T-helper 9 cell (primary cell): ENCODE measurements at regions not wholly inside any gene's neighbourhood (a gene's known extent, or its start where the extent isn't known, plus 50 kb on each side); places are given as distances from the start of the nearest gene placed in this dataset.
"Not testable (repeated sequence)": the region's sequence is repeated elsewhere in the genome, so short reads cannot be mapped to it uniquely, and the experiment has no call there.

ENCODE experiments used
- DNase-seq: peaks from one replicate; pipeline ENCODE4 v3.0.0-alpha.2; 2020

- DNase-seq = no peak
Measured at GRCh38 chr9:81103597-81104471, 585.5 kb downstream of the TLE1 start.

- DNase-seq = no peak
Measured at GRCh38 chr9:81097131-81097847, 592.1 kb downstream of the TLE1 start.

- no peak for DNase-seq
Measured at GRCh38 chr9:81096625-81097024, 592.7 kb downstream of the TLE1 start.

DNA sequence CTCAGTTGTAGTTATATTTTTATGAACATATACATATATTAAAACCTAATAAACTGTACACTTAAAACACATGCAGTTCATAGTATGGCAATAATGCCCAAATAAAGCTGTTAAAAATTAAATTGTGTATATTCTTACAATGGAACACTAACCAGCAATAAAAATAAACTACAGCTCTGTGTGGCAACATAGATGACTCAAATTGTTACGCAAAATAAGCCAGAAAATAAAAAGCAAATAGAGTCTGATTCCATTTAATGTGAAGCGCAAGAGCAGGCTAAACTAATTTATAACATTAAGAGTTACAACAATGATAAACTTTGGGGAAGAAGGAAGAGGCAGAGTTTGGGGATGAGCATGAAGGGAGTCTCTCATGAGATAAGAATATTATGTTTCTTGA is 597.3 kb downstream of the TLE1 start:
- DNase-seq = no peak

GRCh38 chr9:81088341-81088740 is 601.0 kb downstream of the TLE1 start:
- no peak for DNase-seq

DNA sequence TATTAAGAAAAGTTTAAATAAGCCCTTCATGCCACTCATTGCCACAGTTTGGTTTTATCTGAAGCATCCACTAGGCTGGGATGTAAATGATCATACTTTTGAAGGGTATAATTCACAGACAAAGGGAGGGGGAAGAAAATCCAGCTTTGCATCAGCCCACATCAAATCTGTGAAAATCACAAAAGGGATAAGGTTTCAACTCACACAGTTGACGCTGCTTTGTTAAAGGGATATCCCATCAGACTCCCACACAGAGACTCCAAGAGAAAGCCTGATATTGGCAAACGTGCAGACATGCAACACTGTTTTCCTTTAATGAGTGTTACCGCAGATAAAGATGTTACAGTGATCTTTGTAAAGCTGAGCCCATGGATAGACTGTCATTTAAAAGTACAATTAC is 602.9 kb downstream of the TLE1 start:
- DNase-seq = no peak

DNA sequence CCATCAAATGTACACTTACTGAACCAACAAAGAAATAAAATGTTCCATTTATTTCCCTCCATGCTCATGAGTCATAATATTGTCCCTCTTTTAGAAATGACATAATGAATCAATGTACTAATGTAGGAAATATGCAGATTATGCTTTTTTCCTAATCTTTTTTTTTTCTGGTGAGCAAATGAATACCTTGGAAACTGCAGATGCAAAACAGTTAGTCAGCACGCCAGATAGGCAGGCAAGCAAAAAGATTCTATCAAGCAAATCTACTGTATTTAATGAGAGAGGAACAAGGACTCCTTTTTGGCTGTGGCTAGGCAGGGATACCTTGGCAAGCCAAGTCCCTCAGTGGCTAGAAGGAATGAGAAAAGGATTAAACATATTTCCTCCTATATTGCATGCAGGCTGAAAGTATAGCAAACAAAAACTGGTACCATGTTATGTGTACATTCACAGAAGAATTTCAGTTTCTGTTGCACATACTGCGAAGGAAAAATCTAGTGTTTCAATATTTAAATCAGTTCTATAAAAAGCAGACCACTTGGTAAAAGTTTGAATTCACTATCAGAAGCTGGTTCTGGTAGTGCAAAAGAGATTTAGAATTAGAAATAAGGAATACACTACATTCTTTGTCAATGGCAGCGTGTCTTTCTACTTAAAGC is 605.4 kb downstream of the TLE1 start:
- DNase-seq = no peak

GRCh38 chr9:81083067-81083466 is 606.3 kb downstream of the TLE1 start:
- DNase-seq = no peak

- DNase-seq = no peak
Measured at GRCh38 chr9:81082221-81082620, 607.1 kb downstream of the TLE1 start.

GRCh38 chr9:81080900-81081299 is 608.4 kb downstream of the TLE1 start:
- DNase-seq = no peak

GRCh38 chr9:81080185-81080584 is 609.2 kb downstream of the TLE1 start:
- DNase-seq = no peak

DNA sequence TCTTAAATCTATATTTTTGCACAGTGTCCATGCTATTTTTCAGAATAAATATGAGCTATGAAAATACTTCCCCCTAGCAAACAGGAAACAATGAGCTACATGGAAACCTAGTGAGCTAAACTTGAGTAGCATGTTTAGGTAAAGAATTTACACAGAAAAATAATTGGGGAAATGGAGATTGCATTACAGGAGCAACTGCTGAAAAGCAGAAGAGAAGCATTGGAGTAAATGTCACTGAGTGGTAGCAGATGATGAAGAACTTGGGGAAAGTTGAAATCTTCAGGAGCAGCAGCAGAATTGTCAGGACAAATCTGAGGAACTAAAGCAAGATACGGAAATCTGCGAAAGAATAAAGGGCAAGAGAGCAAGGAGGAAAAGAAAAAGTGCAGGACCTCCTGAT is 610.3 kb downstream of the TLE1 start:
- no peak for DNase-seq

DNA sequence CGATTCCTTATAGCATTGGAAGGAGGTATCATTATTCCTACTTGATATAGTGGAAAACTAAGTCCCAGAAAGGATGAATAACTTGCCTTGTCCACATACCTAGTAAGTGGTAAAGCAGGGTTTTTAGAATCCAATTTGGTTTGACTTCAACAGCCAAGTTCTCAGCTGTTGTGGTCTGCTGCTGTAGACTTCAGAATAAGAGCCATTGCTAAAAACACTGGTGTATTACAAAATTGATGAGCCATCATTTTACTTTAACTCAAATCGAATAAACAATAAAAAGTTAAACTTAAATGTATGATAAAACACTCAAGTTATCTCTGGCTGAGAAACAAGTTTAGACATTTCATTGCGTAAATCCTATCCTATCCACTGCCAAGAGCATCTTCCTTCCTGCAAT is 610.8 kb downstream of the TLE1 start:
- DNase-seq = no peak

DNA sequence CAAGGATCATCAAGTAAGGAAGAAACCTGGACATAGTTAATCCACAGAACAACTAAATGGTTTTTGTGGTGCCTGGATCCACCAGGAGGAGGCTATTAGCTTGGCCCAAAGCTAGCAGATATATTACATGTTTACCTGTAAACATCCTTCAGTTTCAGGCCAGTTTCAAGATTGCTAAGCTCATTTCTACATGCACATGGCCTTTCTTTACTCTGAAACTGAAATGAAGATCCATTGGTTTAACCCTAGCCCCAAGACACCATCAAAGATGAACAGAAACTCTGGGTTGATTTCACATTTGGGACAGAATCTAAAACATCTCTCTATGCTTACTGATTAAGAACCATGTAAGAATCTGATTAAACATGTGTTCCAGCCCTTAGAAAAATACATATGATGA is 611.8 kb downstream of the TLE1 start:
- no peak for DNase-seq

DNA sequence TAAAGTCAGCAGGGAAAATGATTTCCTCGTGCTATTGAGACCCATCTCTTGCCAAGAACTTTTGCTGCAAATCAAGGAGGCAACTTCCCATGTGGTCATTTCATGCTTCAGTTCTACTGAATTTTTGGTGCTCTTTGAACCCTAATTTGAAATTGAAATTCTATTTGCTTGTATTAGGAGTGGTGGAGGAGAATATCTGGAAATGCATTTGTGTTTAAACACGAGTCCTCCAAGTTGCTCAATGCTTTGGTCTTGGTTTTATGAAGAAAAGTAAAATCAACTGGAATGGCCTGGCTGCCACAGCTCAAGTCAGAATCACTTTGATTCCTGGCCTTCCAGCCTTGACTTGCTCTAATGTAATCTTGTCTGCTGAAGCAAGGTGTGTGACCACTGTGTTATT is 613.2 kb downstream of the TLE1 start:
- DNase-seq = no peak

DNA sequence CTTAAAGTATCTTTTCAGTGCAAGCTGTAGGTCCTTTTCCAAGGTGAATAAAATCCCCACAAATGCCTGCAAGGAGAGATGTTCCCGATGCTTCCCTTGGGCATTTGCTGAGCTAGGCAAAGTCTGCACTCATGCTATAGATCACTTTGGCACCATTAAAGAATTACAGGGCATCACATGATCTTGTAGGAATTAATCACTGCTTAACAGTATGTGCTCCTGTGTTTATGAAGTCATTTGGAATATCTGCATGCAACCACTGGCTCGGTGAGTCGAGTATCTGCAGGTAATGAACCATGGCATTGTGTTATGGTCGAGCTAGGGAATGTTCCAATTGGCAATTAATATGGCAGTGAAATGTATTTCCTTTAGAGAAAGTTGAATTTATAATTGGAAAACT is 615.1 kb downstream of the TLE1 start:
- no peak for DNase-seq

DNA sequence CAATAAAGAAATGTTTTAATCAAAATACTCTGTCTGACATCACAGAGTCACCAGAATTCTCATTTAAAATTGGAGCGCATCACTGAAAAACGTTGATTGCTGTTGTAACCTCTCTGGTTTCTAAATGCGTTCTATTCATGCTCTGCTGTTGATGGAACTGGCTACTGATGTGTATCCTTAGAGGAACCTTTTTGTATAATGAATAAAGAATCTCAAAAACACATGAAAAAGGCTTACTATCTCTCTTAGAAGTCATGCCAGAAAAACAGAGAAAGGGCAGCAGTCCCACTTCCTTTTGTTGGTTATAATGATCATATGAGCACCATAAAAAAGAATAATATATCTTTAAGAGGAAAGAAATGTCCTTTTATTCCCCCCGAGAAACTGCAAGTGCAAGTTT is 615.5 kb downstream of the TLE1 start:
- DNase-seq = no peak

- DNase-seq = no peak
Measured at GRCh38 chr9:81072758-81073157, 616.6 kb downstream of the TLE1 start.

GRCh38 chr9:81071108-81071507 is 618.2 kb downstream of the TLE1 start:
- DNase-seq = no peak

DNA sequence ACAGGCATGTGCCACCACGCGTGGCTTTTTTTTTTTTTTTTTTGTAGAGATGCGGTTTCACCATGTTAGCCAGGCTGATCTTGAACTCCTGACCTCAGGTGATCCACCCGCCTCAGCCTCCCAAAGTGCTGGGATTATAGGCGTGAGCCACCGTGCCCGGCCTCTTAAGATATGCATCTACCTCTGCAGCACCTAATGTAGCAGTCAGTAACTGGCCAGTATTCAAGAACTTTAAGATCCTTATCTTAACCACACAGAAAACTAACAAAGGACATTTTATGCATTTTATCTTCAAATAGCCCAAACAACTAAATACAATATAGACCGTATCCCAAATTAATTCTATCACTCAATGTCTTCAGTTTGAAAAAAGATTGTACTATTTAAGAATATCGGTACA is 618.7 kb downstream of the TLE1 start:
- DNase-seq = no peak

DNA sequence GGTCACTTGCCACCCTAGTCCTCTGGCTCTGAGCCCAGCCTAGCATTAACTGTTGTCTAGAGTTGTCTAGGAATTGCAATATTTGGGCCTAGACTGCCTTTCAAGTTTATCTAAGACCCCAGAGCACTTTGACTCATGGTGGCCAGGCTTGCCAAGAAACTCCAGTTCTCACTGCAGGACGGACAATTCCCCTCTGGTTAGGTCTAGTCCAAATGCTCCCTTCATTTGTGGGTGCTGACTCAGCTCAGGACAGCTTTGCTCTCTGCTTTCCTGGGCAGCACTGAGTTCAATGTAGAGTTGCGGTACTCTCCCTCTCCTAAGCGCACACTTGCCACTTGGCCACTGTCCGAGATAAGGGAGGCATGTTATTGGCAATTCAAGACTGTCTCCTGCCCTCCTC is 619.4 kb downstream of the TLE1 start:
- DNase-seq = no peak

GRCh38 chr9:81069038-81069795 is 620.1 kb downstream of the TLE1 start:
- no peak for DNase-seq

DNA sequence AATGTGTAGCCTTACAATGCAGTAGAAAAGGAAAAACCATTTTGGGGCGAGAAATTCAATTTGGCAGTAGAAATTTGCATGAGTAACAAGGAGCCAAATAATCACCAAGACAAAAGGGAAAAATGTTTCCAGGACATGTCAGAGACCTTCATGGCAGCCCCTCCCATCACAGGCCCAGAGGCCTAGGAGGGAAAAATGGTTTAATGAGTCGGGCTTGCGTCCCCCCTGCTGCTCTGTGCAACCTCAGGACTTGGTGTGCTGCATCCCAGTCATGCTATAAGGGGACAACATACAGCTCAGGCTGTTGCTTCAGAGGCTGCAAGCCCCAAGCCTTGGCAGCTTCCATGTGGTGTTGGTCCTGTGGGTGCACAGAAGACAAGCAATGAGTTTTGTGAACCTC is 626.4 kb downstream of the TLE1 start:
- DNase-seq = not testable (repeated sequence)
